ENCODE measurements at regions not wholly inside any gene's neighbourhood (a gene's known extent, or its start where the extent isn't known, plus 50 kb on each side); places are given as distances from the start of the nearest gene placed in this dataset.

GRCh38 chr13:36567485-36567884 is 106.3 kb upstream of the SERTM1 start:
- TF ChIP-seq CTCF (IDR thresholded peaks at IDR 0.05): no peak
- no peak for TF ChIP-seq POLR2A (IDR thresholded peaks at IDR 0.05)

All from uterus (tissue), 2 donors.